GM12878 (cell line): ENCODE measurements at regions not wholly inside any gene's neighbourhood (a gene's known extent, or its start where the extent isn't known, plus 50 kb on each side); places are given as distances from the start of the nearest gene placed in this dataset.

Experiments used
- BACH1 ChIP-seq: fragments of 450-650 bp; IDR thresholded peaks from 2 replicates; pipeline ENCODE4 v1.6.1; 2017; ENCODE audit warnings: mild to moderate bottlenecking, borderline replicate concordance
- BHLHE40 ChIP-seq, 2 experiments: fragments of 450-650 bp in 1 of 2; IDR thresholded peaks; 2 replicates each; pipeline ENCODE4 v1.6.1; 2011 to 2017; ENCODE audit warnings: low read depth in 2 of 2, borderline replicate concordance in 1 of 2, improper control_type of control experiment in 1 of 2, low read length in 1 of 2, mild to moderate bottlenecking in 1 of 2
- CBX3 ChIP-seq: fragments of 200-600 bp; sonication (generic); IDR thresholded peaks from 2 replicates; pipeline ENCODE4 v1.6.1; 2016; ENCODE audit warnings: low read depth, borderline replicate concordance
- CUX1 ChIP-seq: IDR thresholded peaks from 2 replicates; pipeline ENCODE4 v1.6.1; 2012; ENCODE audit warnings: improper control_type of control experiment, low read depth, low read length; ENCODE audit not compliant: insufficient replicate concordance
- ETV6 ChIP-seq, 2 experiments: fragments of 450-650 bp in 1 of 2; IDR thresholded peaks in 1 of 2; conservative IDR thresholded peaks in 1 of 2; 2 replicates each; pipeline ENCODE4 v1.6.1; 2014; ENCODE audit warnings: antibody characterized with exemption in 1 of 2, borderline replicate concordance in 1 of 2, low read depth in 1 of 2, mild to moderate bottlenecking in 1 of 2, moderate library complexity in 1 of 2
- GATAD2B ChIP-seq: fragments of 450-650 bp; conservative IDR thresholded peaks from 2 replicates; pipeline ENCODE4 v1.6.1; 2017; ENCODE audit warnings: low read depth, mild to moderate bottlenecking, moderate library complexity
- IKZF2 ChIP-seq, 2 experiments: fragments of 450-650 bp; IDR thresholded peaks; 2 replicates each; pipeline ENCODE4 v1.6.1; 2017; ENCODE audit warnings: mild to moderate bottlenecking in 2 of 2, moderate library complexity in 2 of 2
- MEF2B ChIP-seq: fragments of 450-650 bp; IDR thresholded peaks from 2 replicates; pipeline ENCODE4 v1.6.1; 2018; ENCODE audit warnings: mild to moderate bottlenecking, moderate library complexity; ENCODE audit not compliant: partially characterized antibody, poor library complexity, severe bottlenecking
- MLLT1 ChIP-seq: fragments of 450-650 bp; IDR thresholded peaks from 2 replicates; pipeline ENCODE4 v1.6.1; 2016; ENCODE audit warnings: mild to moderate bottlenecking
- NR2F1 ChIP-seq: fragments of 450-650 bp; conservative IDR thresholded peaks from 2 replicates; pipeline ENCODE4 v1.6.1; 2017; ENCODE audit warnings: mild to moderate bottlenecking
- POU2F2 ChIP-seq: IDR thresholded peaks from 3 replicates; pipeline ENCODE4 v1.6.1; 2011; ENCODE audit warnings: low read depth, mild to moderate bottlenecking, low read length, borderline replicate concordance
- RAD51 ChIP-seq: fragments of 450-650 bp; IDR thresholded peaks from 2 replicates; pipeline ENCODE4 v1.6.1; 2016; ENCODE audit warnings: moderate library complexity, mild to moderate bottlenecking, inconsistent platforms
- REST ChIP-seq: IDR thresholded peaks from 2 replicates; pipeline ENCODE4 v1.6.1; 2012; ENCODE audit warnings: mild to moderate bottlenecking, low read depth, low read length
- SMARCA5 ChIP-seq: fragments of 450-650 bp; IDR thresholded peaks from 2 replicates; pipeline ENCODE4 v1.6.1; 2017; ENCODE audit warnings: mild to moderate bottlenecking
- ZNF207 ChIP-seq: fragments of 450-650 bp; IDR thresholded peaks from 2 replicates; pipeline ENCODE4 v1.6.1; 2014; ENCODE audit warnings: antibody characterized with exemption, mild to moderate bottlenecking, borderline replicate concordance
- ZNF622 ChIP-seq: fragments of 450-650 bp; IDR thresholded peaks from 2 replicates; pipeline ENCODE4 v1.6.1; 2017; ENCODE audit warnings: mild to moderate bottlenecking, inconsistent platforms

- TF ChIP-seq ZNF622 (no peak), BACH1 (peak; percentile 35; the same call in 1 of the 2 replicates), CBX3 (no peak), ETV6 (conservative IDR thresholded peaks at IDR 0.05 in 1 of 2, IDR thresholded peaks at IDR 0.05 in 1 of 2; ENCODE audit: borderline replicate concordance in 1 of 2, low read depth in 1 of 2) (peak in 1 of 2 experiments; percentile 88; a peak in 2 of 4 replicates), IKZF2 (IDR thresholded peaks at IDR 0.05) (peak; percentile 53 to 65; a peak in 2 of 4 replicates), RAD51 (peak; percentile 42; the same call in 1 of the 2 replicates), CUX1 (no peak), MEF2B (peak; percentile 40), BHLHE40 (IDR thresholded peaks at IDR 0.05; ENCODE audit: borderline replicate concordance in 1 of 2, low read depth in 2 of 2, low read length in 1 of 2) (peak; percentile 60 to 67; a peak in 3 of 4 replicates), MLLT1 (0 out of 2 replicates have a peak, but pooled peaks have one; percentile 18), ZNF207 (no peak), GATAD2B (peak; percentile 62; the same call in 1 of the 2 replicates), SMARCA5 (0 out of 2 replicates have a peak, but pooled peaks have one; percentile 59), REST (peak; percentile 49; the same call in 1 of the 2 replicates), NR2F1 (peak; percentile 94), POU2F2 (peak; percentile 81; the same call in 1 of the 3 replicates)
Observed at GRCh38 chr3:46089237-46090011, 62.1 kb upstream of the XCR1 start (continued).
